Right cardiac atrium (tissue), 5 donors: ENCODE measurements at regions not wholly inside any gene's neighbourhood (a gene's known extent, or its start where the extent isn't known, plus 50 kb on each side); places are given as distances from the start of the nearest gene placed in this dataset.

Experiments
- ATAC-seq, 2 donors: fragments of 200-7000 bp; cut with Tn5 transposase; one replicate each; pipeline versions ENCODE4 v1.8.0 to v1.9.1; 2020; ENCODE audit warnings: moderate library complexity in 2 of 2, mild to moderate bottlenecking in 1 of 2
- DNase-seq, 3 donors: peaks; one replicate each; pipeline ENCODE4 v3.0.0-alpha.2; 2020
- H3K27ac ChIP-seq: one replicate; pipeline ENCODE4 v1.5.1; 2013; ENCODE audit warnings: mild to moderate bottlenecking, low read length, control low read depth, moderate library complexity
- H3K27me3 ChIP-seq: one replicate; pipeline ENCODE4 v1.6.1; 2013; ENCODE audit not compliant: control insufficient read depth, insufficient read depth
- H3K4me1 ChIP-seq: one replicate; pipeline ENCODE4 v1.6.1; 2013; ENCODE audit warnings: low read length; ENCODE audit not compliant: control insufficient read depth, insufficient read depth
- H3K4me3 ChIP-seq: one replicate; pipeline ENCODE4 v1.5.1; 2013; ENCODE audit warnings: low read length, control low read depth
- H3K9me3 ChIP-seq: one replicate; pipeline ENCODE4 v1.6.1; 2013; ENCODE audit warnings: low read length; ENCODE audit not compliant: control insufficient read depth
- WGBS: extraction: QIAGEN DNeasy Blood & Tissue Kit; methylation state at CpG from one replicate; pipeline ENCODE4 v1.1.7; 2013; 5-methylcytosine and 5-hydroxymethylcytosine counted together
- intact Hi-C, 4 donors: fragments of 100-400 bp; cut with DNase I; formaldehyde crosslinking; loops; one replicate each; pipeline versions ENCODE4 v1.11.0 to v1.14.0; 2022 to 2023
- donor health status: healthy with polysubstance abuse.
- donor health status: DM: no; HTN: yes; CAD: no.
- donor health status: DM: no; HTN: no; CAD: no.
- donor health status: DM: no; HTN: yes; CAD: no; lungs with severe emphysema.
- donor health status: DM: yes; HTN: yes; CAD: no.

DNA sequence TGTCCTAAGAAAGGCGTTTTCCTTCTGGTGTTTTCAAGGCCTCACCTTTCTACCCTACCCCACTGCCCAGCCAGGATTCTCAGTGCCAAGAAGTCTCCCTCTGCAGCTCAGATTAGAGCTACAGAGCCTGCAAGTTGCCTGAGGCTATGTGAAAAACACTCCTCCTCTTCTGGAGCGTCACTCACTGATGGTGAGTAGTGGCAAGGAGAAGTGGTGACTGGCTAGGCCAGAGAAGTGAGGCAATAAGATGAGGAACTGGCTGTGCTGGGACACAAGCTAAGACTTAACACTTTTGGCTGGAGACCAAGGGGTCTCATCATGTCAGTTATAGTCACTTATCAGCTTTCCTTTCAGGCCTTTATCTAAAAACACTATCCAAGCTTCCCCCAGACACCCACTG, 86.7 kb upstream of the PRKAR2B start:
- H3K4me1 ChIP-seq, result no peaks in the 10 kb centered on the region
- H3K9me3 ChIP-seq, result no peaks in the 10 kb centered on the region
- H3K4me3 ChIP-seq, result no peak overlapping the region
- no peak for DNase-seq
- intact Hi-C loops, result no loop called here
- ATAC-seq, result peak in 1 of 2 donors; percentile 43
- H3K27me3 ChIP-seq, result no peaks in the 10 kb centered on the region
- 80% methylated on average over 2 of the region's 2 CpGs for WGBS
- no peak overlapping the region for H3K27ac ChIP-seq

- intact Hi-C loops, result no loop called here
- no peaks in the 10 kb centered on the region for H3K9me3 ChIP-seq
- no peak for DNase-seq
- H3K27me3 ChIP-seq, result no peaks in the 10 kb centered on the region
- no peak for ATAC-seq
- no peaks in the 10 kb centered on the region for H3K4me1 ChIP-seq
- H3K4me3 ChIP-seq, result no peak overlapping the region
- H3K27ac ChIP-seq, result no peak overlapping the region
- 36% methylated on average over 2 of the region's 2 CpGs for WGBS
Measured at GRCh38 chr7:106959753-106960152, 84.8 kb upstream of the PRKAR2B start.

GRCh38 chr7:106962751-106963150, 81.8 kb upstream of the PRKAR2B start:
- Histone ChIP-seq H3K4me3 (no peak overlapping the region), H3K9me3 (no peaks in the 10 kb centered on the region), H3K27me3 (no peaks in the 10 kb centered on the region), H3K27ac (no peak overlapping the region), H3K4me1 (no peaks in the 10 kb centered on the region)
- intact Hi-C loops, result no loop called here
- no peak for ATAC-seq
- DNase-seq, result no peak
- 95% methylated on average over 2 of the region's 2 CpGs for WGBS

DNA sequence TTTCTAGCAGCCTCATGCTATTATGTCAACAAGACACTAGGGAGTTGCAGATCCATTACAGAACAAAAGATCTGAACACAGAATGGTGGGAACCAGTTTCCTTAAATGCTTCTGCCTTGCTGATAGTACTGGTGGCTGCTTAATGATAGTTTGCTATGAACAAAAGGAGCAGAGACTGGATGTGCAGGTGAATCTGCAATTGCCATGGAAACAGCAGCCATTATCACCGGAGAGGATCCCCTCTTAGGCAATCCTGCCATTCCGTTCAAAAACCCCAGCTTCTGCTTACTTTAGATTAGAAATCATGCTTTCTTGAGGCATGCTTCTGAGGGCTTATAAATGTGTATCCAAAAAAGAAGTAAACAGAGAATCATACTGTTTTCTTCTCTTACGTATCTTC, 80.0 kb upstream of the PRKAR2B start:
- ATAC-seq (no peak), DNase-seq (no peak)
- Histone ChIP-seq H3K4me1 (no peaks in the 10 kb centered on the region), H3K4me3 (no peak overlapping the region), H3K27ac (no peak overlapping the region), H3K9me3 (no peaks in the 10 kb centered on the region), H3K27me3 (no peaks in the 10 kb centered on the region)
- WGBS, result 36% methylated on average over 3 of the region's 3 CpGs
- intact Hi-C loops, result no loop called here

- ATAC-seq (peak in 1 of 2 donors; percentile 71), DNase-seq (no peak)
- Histone ChIP-seq H3K9me3 (no peaks in the 10 kb centered on the region), H3K27me3 (no peaks in the 10 kb centered on the region), H3K4me1 (no peaks in the 10 kb centered on the region), H3K27ac (no peak overlapping the region), H3K4me3 (no peak overlapping the region)
- intact Hi-C loops, result no loop called here
- WGBS, result 41% methylated on average over 1 of the region's 1 CpG
Measured at GRCh38 chr7:106965108-106965507, 79.4 kb upstream of the PRKAR2B start.

GRCh38 chr7:106966121-106966520, 78.4 kb upstream of the PRKAR2B start:
- no peaks in the 10 kb centered on the region for H3K4me1 ChIP-seq
- ATAC-seq, result no peak
- no peak overlapping the region for H3K27ac ChIP-seq
- no peak for DNase-seq
- H3K27me3 ChIP-seq, result no peaks in the 10 kb centered on the region
- H3K4me3 ChIP-seq, result no peak overlapping the region
- no peaks in the 10 kb centered on the region for H3K9me3 ChIP-seq
- 89% methylated on average over 2 of the region's 2 CpGs for WGBS
- intact Hi-C loops, result no loop called here

DNA sequence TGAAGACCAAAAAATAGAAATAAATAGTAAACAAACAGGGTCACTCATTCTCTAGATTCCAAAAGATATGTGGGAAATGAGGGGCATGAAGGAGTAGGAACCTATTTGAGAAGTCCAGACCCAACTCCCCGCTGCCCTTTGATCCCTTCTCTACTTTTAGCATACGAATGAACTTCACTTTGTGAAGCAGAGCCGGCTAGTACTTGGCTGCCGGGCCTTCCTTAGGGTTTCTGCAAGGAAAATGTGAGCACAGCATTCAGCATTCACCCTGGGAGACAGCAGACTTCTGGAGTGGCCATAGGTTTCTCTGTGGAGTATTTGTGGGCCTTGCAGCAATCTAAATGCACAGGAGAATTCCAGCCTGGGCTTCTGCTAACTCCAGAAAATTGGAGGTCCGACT, 76.3 kb upstream of the PRKAR2B start:
- H3K9me3 ChIP-seq, result no peaks in the 10 kb centered on the region
- no peaks in the 10 kb centered on the region for H3K27me3 ChIP-seq
- no peaks in the 10 kb centered on the region for H3K4me1 ChIP-seq
- no peak overlapping the region for H3K4me3 ChIP-seq
- intact Hi-C loops, result no loop called here
- ATAC-seq (no peak), DNase-seq (no peak)
- no peak overlapping the region for H3K27ac ChIP-seq
- 77% methylated on average over 5 of the region's 5 CpGs for WGBS

DNA sequence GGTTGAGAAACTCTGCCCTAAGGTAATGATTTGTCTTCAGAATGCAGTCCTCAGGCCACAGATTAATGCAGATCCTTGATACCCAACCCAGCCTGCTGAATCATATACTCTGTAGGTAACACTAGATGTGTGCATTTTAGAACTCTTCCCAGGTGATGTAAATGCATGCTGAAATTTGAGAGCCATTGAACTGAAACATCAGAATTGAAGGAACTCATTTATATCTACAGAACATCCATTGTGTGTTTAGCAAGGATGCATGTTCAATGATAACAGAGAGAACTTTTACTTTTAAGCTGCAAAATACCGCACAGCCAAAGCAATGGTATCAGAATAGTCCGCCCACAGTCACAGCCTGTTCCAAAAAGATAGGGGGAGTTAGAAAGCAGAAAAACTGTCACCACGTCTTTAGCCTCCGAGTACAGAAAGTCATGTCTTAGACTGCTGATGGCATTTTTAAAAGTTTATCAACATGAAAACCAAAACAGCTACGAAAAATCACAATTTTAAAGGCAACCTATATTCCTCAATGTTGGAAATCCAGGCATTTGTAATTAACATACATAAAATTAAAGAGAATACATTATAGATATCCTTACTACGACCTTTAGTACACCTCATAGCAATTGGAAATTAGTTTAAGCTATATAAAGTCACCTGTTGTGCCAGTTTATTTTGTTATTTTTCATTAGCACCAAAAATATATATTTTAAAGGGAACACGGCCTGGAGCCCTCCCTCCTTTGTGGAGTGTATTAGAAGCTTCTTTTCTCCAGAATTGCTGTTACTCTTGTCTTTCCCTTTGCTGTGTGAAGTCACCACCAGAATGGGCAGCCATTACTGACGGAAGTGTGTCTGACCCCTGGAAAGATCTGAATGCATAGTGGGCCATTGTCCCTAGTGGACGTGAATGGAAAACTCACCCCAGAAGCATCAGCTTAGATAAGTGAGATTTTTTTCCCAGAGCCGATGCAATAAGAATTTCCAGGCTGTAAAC, 65.8 kb upstream of the PRKAR2B start:
- peak overlapping the region; percentile 8 for H3K27ac ChIP-seq
- H3K4me1 ChIP-seq, result peaks cover 8% of the 10 kb centered on the region
- WGBS, result 41% methylated on average over 10 of the region's 10 CpGs
- intact Hi-C loops, result no loop called here
- ATAC-seq, result peak; percentile 77 to 82
- no peaks in the 10 kb centered on the region for H3K9me3 ChIP-seq
- H3K4me3 ChIP-seq, result no peak overlapping the region
- H3K27me3 ChIP-seq, result no peaks in the 10 kb centered on the region
- no peak for DNase-seq

DNA sequence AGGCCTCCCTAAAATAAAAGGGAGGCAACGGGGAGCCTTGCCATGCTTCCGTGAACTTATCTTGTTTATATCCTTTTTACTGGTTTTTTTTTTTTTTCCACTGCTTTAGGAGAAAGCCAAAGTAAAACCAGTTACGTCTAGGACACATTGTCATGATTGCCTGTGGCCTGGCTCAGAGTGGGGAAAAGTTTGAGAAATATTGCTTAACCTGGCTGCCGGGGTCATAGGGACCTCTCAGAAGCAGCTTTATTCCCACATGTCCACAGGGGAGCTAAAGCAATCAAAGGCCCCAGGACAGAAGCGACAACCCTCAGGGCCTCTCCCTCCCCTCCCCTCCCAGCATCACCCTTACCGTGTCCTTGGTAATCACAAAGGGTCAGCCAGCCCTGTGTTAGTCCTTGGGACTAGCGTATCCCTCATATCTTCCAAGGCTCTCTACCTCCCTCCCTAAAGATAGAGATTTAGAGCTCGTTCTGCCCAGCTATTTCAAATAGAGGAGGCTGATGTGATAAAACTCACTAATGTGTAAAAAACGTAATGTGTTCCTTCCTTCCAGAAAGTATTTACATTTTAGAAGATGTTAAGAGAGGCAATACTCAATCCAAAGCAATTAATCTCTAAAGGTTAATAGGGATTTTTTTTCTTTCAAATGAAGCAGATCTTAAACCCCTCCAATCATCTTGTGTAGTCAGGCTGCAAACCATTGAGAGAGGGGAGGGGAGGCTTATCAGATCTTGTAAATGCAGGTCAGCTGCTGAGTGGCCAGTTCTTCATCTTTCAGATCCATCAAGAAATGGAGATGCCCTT, 64.8 kb upstream of the PRKAR2B start:
- 43% methylated on average over 9 of the region's 9 CpGs for WGBS
- H3K4me3 ChIP-seq, result no peak overlapping the region
- peak overlapping the region; percentile 82 for H3K27ac ChIP-seq
- DNase-seq, result peak in 2 of 3 donors; percentile 26 to 74
- peaks cover 8% of the 10 kb centered on the region for H3K4me1 ChIP-seq
- intact Hi-C loops, result no loop called here
- H3K9me3 ChIP-seq, result no peaks in the 10 kb centered on the region
- peak; percentile 85 to 89 for ATAC-seq
- H3K27me3 ChIP-seq, result no peaks in the 10 kb centered on the region

DNA sequence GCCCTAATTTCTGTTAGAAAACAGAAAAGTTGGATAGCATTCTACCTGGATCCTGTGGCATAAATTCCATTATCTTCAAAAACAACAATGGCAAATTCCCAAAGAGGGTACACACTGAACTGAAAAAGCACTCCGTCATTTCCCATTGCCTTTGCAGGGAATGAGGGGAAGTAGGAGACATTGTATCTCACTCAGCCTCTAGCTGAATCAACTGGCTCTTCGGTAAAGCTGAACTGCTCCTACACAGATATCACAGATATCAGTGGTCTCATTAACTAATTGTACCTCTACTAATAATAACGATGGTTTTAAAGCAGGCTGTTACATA, 64.2 kb upstream of the PRKAR2B start:
- Histone ChIP-seq H3K4me3 (no peak overlapping the region), H3K27me3 (no peaks in the 10 kb centered on the region), H3K4me1 (peaks cover 8% of the 10 kb centered on the region), H3K27ac (no peak overlapping the region), H3K9me3 (no peaks in the 10 kb centered on the region)
- peak in 1 of 2 donors; percentile 49 for ATAC-seq
- WGBS, result 73% methylated on average over 3 of the region's 3 CpGs
- intact Hi-C loops, result no loop called here
- DNase-seq, result no peak

DNA sequence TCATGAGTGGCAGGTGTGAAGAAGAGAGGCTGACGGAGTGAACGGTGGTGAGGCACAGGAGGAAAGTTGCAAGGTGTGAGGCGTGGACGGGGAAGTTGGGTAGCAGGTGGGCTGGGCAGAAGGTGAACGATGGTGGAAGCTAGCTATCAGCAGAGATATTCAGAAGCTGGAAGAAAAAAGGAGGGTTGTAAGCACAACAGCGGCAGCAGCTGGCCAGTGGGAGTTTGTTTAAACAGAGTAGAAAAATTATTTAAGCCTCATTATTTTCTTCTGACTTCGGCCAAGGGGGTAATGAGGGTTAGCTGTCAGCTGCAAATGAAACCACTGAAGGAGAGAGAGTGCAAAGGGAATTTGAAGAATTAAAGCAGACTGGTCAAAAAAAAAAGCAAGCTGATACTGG, 62.1 kb upstream of the PRKAR2B start:
- 73% methylated on average over 7 of the region's 7 CpGs for WGBS
- intact Hi-C loops, result no loop called here

More for the DNA sequence above, 62.1 kb upstream of the PRKAR2B start:
- ATAC-seq (no peak), DNase-seq (no peak)
- Histone ChIP-seq H3K27me3 (no peaks in the 10 kb centered on the region), H3K27ac (no peak overlapping the region), H3K4me1 (peaks cover 8% of the 10 kb centered on the region), H3K9me3 (no peaks in the 10 kb centered on the region), H3K4me3 (no peak overlapping the region)
